ENCODE measurements at regions not wholly inside any gene's neighbourhood (a gene's known extent, or its start where the extent isn't known, plus 50 kb on each side); places are given as distances from the start of the nearest gene placed in this dataset.

DNA sequence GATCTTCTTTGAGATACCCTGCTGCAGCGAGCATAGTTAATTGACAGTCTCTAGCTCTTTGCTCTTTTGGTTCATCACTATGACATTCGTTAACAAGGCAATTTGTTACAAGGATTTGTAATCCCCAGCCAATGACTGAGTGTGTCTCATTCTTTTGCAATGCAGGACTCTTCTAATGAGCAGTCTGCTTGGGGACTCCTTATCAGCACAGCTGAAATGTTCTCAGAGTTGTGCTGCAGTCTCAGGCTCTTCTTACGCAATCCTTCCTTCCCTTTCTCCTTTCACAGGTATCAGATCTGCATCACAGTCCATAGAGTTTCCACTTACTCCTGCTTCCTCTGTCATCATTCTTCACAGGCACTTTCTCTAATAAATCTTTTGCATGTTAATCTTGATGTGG, 161.2 kb upstream of the OGFRL1 start:
- TF ChIP-seq, protein P1, sequence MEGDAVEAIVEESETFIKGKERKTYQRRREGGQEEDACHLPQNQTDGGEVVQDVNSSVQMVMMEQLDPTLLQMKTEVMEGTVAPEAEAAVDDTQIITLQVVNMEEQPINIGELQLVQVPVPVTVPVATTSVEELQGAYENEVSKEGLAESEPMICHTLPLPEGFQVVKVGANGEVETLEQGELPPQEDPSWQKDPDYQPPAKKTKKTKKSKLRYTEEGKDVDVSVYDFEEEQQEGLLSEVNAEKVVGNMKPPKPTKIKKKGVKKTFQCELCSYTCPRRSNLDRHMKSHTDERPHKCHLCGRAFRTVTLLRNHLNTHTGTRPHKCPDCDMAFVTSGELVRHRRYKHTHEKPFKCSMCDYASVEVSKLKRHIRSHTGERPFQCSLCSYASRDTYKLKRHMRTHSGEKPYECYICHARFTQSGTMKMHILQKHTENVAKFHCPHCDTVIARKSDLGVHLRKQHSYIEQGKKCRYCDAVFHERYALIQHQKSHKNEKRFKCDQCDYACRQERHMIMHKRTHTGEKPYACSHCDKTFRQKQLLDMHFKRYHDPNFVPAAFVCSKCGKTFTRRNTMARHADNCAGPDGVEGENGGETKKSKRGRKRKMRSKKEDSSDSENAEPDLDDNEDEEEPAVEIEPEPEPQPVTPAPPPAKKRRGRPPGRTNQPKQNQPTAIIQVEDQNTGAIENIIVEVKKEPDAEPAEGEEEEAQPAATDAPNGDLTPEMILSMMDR (IDR thresholded peaks at IDR 0.05), result no peak
- TF ChIP-seq POLR2A (IDR thresholded peaks at IDR 0.05) (no peak), EP300 (IDR thresholded peaks at IDR 0.05) (no peak)

Measured in tibial nerve (tissue), 4 donors.